ENCODE measurements at regions not wholly inside any gene's neighbourhood (a gene's known extent, or its start where the extent isn't known, plus 50 kb on each side); places are given as distances from the start of the nearest gene placed in this dataset.
"Not testable (repeated sequence)": the region's sequence is repeated elsewhere in the genome, so short reads cannot be mapped to it uniquely, and the experiment has no call there.

DNA sequence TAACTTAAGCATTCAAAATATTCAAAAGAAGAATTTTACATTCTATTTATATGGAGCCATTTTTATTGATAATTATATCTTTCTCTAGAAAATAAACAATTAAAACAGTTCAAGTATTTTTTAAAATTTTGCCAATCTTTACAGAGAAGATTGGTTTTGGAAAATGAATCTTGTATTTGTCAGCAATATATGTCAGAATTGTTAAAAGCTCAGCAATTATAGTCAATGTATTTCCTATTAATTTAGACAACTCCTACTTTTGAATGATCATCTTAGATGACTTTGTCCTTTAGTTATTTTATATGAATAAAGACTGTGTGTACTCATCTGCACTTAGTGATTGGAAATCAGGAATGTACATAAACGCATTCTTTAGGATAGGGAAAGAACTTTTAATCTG, 223.9 kb upstream of the MAD2L1 start:
- no peak for DNase-seq

DNA sequence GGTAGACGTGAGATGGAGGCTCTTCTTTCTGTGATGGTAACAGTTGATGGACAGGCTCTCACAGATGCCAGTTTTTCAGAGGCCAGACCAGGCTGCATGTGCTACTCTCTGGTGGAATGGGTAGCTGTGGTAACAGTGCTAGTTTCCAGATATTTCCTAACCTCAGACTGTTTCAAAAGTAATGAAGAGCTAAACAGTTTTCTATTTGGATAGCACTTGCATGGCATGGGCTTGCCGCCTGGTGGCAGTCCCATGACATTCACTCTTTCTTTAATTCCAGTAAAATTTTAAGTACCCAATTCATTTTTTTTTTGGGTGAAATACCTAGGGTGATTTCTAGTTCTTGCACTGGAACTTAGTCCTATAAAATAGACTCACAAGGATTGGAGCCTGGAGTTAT, 220.2 kb upstream of the MAD2L1 start:
- no peak for DNase-seq

DNA sequence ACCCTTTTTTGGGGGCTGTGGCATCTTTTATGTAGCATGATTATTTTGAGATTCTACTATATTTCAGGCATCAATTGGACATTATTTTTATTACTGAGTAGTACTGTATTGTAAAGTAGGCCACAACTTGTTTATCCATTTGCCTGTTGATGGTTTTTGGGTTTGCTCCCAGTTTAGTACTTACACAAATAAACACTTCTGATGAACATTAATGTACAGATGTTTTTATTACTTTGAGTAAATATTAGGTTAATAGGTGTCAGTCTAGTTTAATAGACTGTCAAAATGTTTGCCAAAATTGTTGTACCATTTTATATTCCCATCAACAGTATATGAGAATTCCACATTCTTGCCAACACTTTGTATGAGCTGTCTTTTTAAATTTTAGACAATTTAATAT, 214.9 kb upstream of the MAD2L1 start:
- no peak for DNase-seq

- no peak for DNase-seq
Observed at GRCh38 chr4:120277391-120277790, 210.7 kb upstream of the MAD2L1 start.

DNA sequence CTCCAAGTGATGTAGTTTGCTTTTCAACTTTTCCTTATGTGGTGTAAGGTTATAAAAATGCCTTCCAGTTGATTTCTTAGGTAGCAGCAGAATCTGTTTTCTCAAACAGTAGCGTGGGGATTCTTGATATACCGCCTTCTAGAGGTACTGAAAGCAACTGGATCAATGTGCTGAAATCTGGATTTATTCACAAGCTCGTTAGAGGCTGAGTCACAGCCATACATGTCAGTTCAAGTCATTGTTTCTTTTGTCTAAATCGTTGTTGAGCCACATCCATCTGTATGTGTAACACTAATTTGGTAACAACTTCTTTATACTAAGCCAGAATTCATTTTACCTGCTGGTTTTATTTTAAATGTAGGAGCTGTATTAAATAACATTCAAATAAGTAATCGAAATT, 200.0 kb upstream of the MAD2L1 start:
- DNase-seq = no peak

- DNase-seq = no peak
Observed at GRCh38 chr4:120263618-120264017, 197.0 kb upstream of the MAD2L1 start.

- DNase-seq = no peak
Observed at GRCh38 chr4:120261117-120261516, 194.5 kb upstream of the MAD2L1 start.

DNA sequence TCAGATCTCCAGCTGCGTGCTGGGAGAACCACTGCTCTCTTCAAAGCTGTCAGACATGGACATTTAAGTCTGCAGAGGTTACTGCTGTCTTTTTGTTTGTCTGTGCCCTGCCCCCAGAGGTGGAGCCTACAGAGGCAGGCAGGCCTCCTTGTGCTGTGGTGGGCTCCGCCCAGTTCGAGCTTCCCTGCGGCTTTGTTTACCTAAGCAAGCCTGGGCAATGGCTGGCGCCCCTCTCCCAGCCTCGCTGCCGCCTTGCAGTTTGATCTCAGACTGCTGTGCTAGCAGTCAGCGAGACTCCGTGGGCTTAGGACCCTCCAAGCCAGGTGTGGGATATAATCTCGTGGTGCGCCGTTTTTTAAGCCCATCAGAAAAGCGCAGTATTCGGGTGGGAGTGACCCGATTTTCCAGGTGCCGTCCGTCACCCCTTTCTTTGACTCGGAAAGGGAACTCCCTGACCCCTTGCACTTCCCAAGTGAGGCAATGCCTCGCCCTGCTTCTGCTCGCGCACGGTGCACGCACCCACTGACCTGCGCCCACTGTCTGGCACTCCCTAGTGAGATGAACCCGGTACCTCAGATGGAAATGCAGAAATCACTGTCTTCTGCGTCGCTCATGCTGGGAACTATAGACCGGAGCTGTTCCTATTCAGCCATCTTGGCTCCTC, 189.6 kb upstream of the MAD2L1 start:
- DNase-seq = not testable (repeated sequence)

- no peak for DNase-seq
Observed at GRCh38 chr4:120238277-120238973, 171.8 kb upstream of the MAD2L1 start.

- no peak for DNase-seq
Observed at GRCh38 chr4:120236873-120237272, 170.2 kb upstream of the MAD2L1 start.

DNA sequence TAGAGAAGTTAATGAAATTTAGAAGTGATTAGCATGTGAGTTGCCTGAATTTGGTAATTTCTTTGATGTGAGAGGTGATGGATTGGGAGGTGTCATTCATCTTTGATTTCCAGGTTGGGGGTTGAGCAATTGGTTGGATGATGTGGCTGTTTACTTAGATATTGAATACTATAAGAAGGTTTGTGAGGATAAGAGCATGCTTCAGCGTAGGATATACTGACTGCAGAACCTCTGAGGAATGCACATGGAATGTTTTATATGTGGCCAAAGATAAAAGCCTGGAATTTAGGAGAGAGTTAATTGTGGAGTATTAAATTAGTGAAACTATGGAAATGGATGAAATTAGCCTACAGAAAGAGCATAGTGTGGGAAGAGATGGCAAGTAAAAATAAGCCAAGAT, 165.4 kb upstream of the MAD2L1 start:
- DNase-seq = no peak

DNA sequence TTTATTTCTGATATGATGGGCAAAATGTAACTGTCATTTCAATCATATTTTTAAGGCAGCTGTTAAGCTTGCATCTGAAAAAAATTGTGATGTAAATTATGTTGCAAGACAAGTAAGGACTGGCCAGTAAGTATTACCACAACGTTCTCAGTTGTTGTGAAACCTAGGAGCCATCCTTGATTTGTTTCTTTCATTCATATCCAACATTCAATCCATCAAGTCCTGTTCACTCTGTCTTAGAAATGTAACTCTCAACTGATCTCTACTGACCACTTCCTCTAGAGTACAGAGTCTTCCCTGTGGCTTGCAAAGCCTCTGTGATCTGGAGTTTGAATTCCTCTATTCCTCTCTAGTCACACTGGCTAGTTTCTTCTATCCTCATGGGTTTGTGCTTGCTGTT, 161.4 kb upstream of the MAD2L1 start:
- no peak for DNase-seq

DNA sequence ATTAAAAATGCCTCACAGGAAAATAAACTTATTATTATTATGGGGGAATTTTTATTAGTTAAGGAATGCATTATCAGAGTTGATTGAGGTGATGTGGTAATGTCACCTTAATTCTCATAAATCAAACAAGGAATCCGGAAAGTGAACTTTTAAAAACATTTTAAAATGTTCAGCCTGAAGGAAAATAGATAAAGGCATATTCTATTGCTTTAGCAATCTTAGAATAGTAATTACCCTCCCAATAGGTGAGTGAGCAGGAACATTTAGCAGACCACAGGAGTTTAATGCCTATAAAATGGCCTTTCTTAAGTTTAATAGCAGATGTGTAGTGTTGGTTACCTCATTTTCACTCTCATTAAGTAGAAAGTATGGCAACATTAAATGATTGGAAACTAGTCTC, 160.9 kb upstream of the MAD2L1 start:
- no peak for DNase-seq

GRCh38 chr4:120225527-120225926, 158.9 kb upstream of the MAD2L1 start:
- DNase-seq = no peak

- no peak for DNase-seq
Observed at GRCh38 chr4:120218981-120219380, 152.3 kb upstream of the MAD2L1 start.

DNA sequence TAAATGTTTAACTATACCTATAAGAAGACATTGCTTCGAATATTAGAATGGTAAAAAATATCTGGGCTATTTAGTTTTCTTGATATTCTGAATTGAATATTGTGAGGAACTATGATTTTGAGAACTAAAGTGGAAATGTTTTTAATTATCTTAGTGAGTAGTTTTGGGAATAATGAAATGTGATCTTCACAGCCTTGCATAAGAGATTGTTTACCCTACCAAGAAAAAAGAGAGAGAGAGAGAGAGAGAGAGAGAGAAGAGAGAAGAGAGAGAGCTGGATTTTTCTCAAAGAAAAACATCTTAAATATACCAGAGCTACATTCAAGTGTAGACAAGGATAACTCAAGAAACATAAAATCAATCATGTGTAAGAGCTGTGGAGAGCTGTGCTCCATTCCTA, 148.7 kb upstream of the MAD2L1 start:
- no peak for DNase-seq

GRCh38 chr4:120211408-120212015, 144.9 kb upstream of the MAD2L1 start:
- DNase-seq = no peak

GRCh38 chr4:120209706-120210105, 143.1 kb upstream of the MAD2L1 start:
- DNase-seq = no peak

DNA sequence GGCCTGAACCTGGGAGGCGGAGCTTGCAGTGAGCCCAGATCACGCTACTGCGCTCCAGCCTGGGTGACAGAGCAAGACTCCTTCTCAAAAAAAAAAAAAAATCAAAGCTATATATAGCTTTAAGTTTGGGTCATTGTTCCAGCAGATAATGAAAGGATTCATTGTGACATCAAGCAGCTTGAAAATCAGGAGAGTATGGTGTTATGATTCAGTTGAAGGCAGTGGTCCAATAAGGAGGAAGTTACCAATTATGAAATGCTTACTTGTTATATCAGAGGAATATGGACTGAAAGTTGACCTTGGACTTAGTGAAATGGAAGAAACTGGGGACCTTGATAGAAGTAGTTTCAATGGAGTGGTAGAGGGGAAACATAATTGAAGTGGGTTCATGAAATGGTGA, 140.4 kb upstream of the MAD2L1 start:
- no peak for DNase-seq

DNA sequence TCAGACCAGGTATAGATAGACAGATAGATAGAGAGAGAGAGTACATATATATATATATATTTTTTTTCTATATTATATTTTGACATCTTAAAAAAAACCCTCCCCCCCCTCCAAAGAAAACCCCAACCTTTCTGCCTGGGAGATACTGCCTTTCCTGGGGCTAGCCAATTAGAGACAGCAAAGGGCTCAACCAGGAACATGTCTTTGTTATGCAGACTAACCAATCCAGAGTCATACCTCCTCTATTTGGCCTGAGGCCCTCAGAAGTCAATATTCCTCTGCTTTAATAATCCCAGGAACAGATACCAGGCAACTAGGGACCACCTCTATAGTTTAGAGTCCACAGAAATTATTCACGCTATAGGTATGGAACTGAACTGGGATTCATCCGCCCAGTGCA, 135.6 kb upstream of the MAD2L1 start:
- DNase-seq = no peak

GRCh38 chr4:120200573-120201110, 134.0 kb upstream of the MAD2L1 start:
- DNase-seq = not testable (repeated sequence)

- DNase-seq = no peak
Observed at GRCh38 chr4:120198411-120198810, 131.8 kb upstream of the MAD2L1 start.

DNA sequence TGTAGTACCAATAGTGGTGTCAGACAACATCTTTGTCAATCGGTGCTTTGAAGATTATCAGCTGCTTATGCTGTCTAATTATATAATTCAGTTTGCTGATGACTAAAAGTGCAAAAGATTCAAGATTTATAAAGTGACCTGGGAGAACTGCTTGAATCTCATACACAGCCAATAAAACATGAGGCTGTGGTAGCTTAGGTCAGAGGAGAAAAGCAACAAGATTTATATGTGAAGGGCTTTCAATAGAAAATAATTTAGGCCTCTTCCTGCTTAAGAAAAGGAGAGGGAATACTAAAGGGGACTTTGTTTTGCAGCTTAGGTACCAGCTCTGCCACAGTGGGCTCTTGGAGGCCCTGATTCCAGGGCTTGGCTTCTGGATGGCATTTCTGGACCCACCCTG, 111.0 kb upstream of the MAD2L1 start:
- DNase-seq = no peak

DNA sequence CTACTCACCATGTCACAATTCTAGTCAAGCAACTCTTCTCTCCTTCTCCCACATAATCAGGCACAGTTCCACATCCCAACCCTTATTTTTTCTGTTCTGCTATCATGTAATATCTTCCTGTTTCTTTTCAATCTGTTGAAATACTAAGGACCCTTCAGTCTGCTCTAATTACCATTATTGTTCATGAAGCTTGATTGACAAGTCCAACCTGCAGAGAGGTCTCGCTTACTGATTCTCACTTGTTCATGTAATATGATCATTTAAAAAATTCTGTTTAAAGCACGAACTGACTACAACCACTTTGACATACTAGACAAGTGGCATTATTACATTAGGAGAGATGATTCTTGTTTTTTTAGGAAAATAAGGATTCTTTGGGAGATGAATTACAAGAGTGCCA, 108.6 kb upstream of the MAD2L1 start:
- no peak for DNase-seq

Data from suppressor macrophage treated with lipopolysaccharide for 1 hour (primary cell).